Peyer's patch (tissue), 4 donors: ENCODE measurements at regions not wholly inside any gene's neighbourhood (a gene's known extent, or its start where the extent isn't known, plus 50 kb on each side); places are given as distances from the start of the nearest gene placed in this dataset.
"Not testable (repeated sequence)": the region's sequence is repeated elsewhere in the genome, so short reads cannot be mapped to it uniquely, and the experiment has no call there.

Experiments
- DNase-seq, 3 donors: peaks; one replicate each; pipeline ENCODE4 v3.0.0-alpha.2; 2017 to 2019
- H3K27ac ChIP-seq, 4 donors: fragments of 200-600 bp; sonication (generic); one replicate each; pipeline ENCODE4 v1.5.1; 2016 to 2019
- H3K27me3 ChIP-seq, 2 donors: fragments of 200-600 bp; sonication (generic); one replicate each; pipeline ENCODE4 v1.5.1; 2019
- H3K36me3 ChIP-seq, 3 donors: fragments of 200-600 bp; sonication (generic); one replicate each; pipeline ENCODE4 v1.5.1; 2016 to 2019
- H3K4me1 ChIP-seq, 4 donors: fragments of 200-600 bp; sonication (generic); one replicate each; pipeline ENCODE4 v1.5.1; 2016 to 2019
- H3K4me3 ChIP-seq, 4 donors: fragments of 200-600 bp; sonication (generic); 1 replicate in 3 of 4; 2 replicates in 1 of 4; pipeline ENCODE4 v1.5.1; 2016 to 2019; ENCODE audit warnings: mild to moderate bottlenecking in 1 of 4
- H3K9me3 ChIP-seq, 4 donors: fragments of 200-600 bp; sonication (generic); one replicate each; pipeline ENCODE4 v1.5.1; 2016 to 2019; ENCODE audit warnings: mild to moderate bottlenecking in 1 of 4
- POLR2A ChIP-seq, 2 donors: fragments of 450-650 bp; IDR thresholded peaks; one replicate each; pipeline ENCODE4 v1.5.1; 2017; ENCODE audit warnings: antibody characterized with exemption in 2 of 2, mild to moderate bottlenecking in 2 of 2, moderate library complexity in 2 of 2
- TF ChIP-seq, protein P1 (sequence below), 6 experiments: fragments of 450-650 bp in 4 of 6; fragments of 200-600 bp in 2 of 6; sonication (generic) in 1 of 6; IDR thresholded peaks; one replicate each; pipeline ENCODE4 v1.5.1; 2017 to 2019; ENCODE audit warnings: antibody characterized with exemption in 6 of 6, mild to moderate bottlenecking in 3 of 6, moderate library complexity in 1 of 6

DNA sequence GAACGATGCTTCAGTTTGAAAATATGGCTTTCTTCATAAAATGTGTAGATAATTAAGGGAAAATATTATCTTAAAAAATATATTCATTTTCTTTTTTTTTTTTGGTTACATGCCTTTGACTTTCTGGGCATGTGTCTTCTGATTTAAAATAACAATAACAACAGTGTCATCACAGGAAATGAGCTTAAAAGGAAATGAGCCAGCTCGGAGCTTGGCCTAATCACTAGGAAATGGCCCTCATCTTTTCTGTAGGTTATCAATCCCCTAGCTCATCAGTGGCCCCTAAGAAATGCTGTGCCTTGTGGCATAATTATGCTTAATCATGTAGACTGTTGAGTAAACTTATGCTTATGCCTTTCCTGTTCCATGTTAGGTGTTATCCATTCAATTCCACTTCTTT lies 141.8 kb upstream of the FHL2 start:
- H3K4me1 ChIP-seq, result no peaks in the 10 kb centered on the region
- TF ChIP-seq POLR2A (IDR thresholded peaks at IDR 0.05), result no peak
- TF ChIP-seq, protein P1, sequence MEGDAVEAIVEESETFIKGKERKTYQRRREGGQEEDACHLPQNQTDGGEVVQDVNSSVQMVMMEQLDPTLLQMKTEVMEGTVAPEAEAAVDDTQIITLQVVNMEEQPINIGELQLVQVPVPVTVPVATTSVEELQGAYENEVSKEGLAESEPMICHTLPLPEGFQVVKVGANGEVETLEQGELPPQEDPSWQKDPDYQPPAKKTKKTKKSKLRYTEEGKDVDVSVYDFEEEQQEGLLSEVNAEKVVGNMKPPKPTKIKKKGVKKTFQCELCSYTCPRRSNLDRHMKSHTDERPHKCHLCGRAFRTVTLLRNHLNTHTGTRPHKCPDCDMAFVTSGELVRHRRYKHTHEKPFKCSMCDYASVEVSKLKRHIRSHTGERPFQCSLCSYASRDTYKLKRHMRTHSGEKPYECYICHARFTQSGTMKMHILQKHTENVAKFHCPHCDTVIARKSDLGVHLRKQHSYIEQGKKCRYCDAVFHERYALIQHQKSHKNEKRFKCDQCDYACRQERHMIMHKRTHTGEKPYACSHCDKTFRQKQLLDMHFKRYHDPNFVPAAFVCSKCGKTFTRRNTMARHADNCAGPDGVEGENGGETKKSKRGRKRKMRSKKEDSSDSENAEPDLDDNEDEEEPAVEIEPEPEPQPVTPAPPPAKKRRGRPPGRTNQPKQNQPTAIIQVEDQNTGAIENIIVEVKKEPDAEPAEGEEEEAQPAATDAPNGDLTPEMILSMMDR (IDR thresholded peaks at IDR 0.05), result no peak
- no peaks in the 10 kb centered on the region for H3K27me3 ChIP-seq
- H3K36me3 ChIP-seq, result no peaks in the 10 kb centered on the region
- no peak for DNase-seq
- peaks cover 0 to 2% (median 0%) of the 10 kb centered on the region in 4 donors for H3K9me3 ChIP-seq
- no peak overlapping the region for H3K4me3 ChIP-seq
- no peak overlapping the region for H3K27ac ChIP-seq

DNA sequence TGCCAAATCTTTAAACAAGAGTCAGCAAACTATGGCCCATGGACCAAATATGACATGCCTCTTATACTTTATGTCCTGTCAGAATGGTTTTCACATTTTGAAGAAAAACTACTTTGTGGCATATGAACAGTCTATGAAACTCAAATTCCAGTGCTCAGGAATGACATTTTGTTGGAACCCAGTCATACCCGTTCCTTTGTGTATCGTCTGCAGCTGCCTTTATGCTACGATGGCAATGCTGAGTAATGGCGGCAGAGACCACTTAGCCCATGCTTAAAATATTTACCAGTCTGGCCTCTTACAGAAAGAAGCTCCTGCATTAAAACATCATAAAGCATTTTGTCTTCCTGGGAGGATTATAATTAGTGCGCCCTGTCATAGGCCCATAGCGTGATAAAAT lies 140.5 kb upstream of the FHL2 start:
- TF ChIP-seq POLR2A (IDR thresholded peaks at IDR 0.05), result no peak
- TF ChIP-seq, protein P1 (IDR thresholded peaks at IDR 0.05), result no peak

DNA sequence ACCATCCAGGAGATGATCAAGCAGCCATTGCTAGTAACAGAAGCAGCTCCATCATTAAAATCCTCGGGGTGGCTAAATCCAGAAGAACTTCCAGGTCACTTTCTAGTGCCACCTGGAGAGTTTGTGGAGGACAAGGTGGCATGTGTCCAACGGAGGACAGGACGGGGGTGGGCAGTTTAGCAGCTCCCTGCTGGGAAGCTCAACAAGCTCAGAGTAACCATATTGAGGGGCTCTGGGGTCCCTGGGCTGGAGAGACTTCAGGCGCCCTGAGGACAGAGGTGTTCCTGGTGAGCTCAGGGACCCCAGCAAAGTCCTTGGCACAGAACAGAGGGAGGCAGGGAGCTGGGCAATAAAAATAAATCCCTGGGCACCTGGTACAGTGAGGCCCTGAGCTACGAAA lies 140.0 kb upstream of the FHL2 start:
- TF ChIP-seq, protein P1 (IDR thresholded peaks at IDR 0.05), result no peak
- TF ChIP-seq POLR2A (IDR thresholded peaks at IDR 0.05), result no peak
- Histone ChIP-seq H3K27me3 (no peaks in the 10 kb centered on the region), H3K4me1 (no peaks in the 10 kb centered on the region), H3K4me3 (no peak overlapping the region), H3K27ac (no peak overlapping the region), H3K9me3 (peaks cover 0 to 3% (median 0%) of the 10 kb centered on the region in 4 donors), H3K36me3 (no peaks in the 10 kb centered on the region)
- no peak for DNase-seq

More for the DNA sequence above, 140.5 kb upstream of the FHL2 start:
- no peaks in the 10 kb centered on the region for H3K4me1 ChIP-seq
- no peak overlapping the region for H3K4me3 ChIP-seq
- DNase-seq, result no peak
- no peak overlapping the region for H3K27ac ChIP-seq
- H3K27me3 ChIP-seq, result no peaks in the 10 kb centered on the region
- H3K36me3 ChIP-seq, result no peaks in the 10 kb centered on the region
- peaks cover 0 to 3% (median 0%) of the 10 kb centered on the region in 4 donors for H3K9me3 ChIP-seq

DNA sequence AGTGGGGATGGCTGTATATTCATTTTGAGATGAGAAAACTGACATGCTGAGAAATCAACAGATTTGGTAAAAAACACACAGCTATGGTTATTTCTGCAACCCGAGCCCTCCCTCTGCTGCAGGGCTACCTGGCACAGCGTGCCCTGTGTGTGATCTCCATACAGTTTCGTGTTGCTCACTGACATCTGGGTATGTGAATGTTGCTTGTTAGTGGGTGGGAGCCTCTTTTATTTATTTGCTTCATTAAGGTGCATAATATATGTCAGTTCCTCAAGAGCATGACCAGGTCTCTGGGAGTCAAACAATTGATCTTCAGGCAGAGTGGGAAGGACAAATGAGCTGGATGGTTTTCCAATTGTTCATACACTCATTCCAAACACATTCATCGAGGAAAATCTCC lies 139.1 kb upstream of the FHL2 start:
- H3K27me3 ChIP-seq, result no peaks in the 10 kb centered on the region
- no peak for DNase-seq
- H3K27ac ChIP-seq, result no peak overlapping the region
- peaks cover 0 to 3% (median 0%) of the 10 kb centered on the region in 4 donors for H3K9me3 ChIP-seq
- no peak overlapping the region for H3K4me3 ChIP-seq
- H3K4me1 ChIP-seq, result no peaks in the 10 kb centered on the region
- H3K36me3 ChIP-seq, result no peaks in the 10 kb centered on the region
- no peak for TF ChIP-seq POLR2A (IDR thresholded peaks at IDR 0.05)
- TF ChIP-seq, protein P1 (IDR thresholded peaks at IDR 0.05), result no peak

DNA sequence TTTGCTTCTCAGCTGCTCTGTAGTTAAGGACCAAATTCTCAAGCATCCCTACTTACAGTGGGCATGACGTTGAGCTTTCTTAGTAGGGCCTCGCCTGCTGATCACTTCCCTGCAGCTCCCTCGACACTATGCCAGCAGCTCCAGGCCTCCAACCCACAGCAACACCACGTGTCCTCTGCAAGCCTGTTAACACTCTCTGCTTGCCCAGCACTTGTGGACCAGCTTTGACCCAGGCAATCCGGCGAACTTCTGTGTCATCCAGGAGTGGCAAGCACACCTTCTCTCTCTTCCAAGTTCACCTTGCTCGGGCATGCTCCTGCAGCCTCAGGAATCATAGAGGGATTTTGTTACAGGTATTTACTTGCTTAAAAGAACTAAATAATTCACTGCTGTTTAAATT lies 138.6 kb upstream of the FHL2 start:
- no peak for DNase-seq
- Histone ChIP-seq H3K36me3 (no peaks in the 10 kb centered on the region), H3K27me3 (no peaks in the 10 kb centered on the region), H3K9me3 (peaks cover 0 to 3% (median 0%) of the 10 kb centered on the region in 4 donors), H3K4me3 (no peak overlapping the region), H3K27ac (no peak overlapping the region), H3K4me1 (no peaks in the 10 kb centered on the region)
- no peak for TF ChIP-seq POLR2A (IDR thresholded peaks at IDR 0.05)
- TF ChIP-seq, protein P1 (IDR thresholded peaks at IDR 0.05), result no peak

DNA sequence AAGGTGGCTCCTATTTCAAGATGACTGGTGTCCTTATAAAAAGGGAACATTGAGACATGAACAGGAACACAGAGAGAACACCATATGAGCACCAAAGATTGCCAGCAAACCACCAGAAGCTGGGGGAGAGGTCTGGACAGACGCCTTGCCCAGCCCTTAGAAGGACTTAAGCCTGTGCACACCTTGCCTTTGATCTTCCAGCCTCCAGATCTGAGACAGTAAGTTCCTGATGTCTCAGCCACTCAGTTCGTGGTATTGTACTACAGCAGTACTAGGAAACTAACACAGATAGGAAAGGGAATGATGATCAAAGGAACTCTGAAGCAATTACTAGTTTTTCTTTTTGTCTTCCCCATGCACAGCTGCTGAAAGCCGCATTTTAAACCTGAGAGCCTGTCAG lies 137.3 kb upstream of the FHL2 start:
- H3K4me1 ChIP-seq, result no peaks in the 10 kb centered on the region
- H3K27ac ChIP-seq, result no peak overlapping the region
- DNase-seq, result no peak
- H3K9me3 ChIP-seq, result peaks cover 0 to 3% (median 0%) of the 10 kb centered on the region in 4 donors
- no peaks in the 10 kb centered on the region for H3K36me3 ChIP-seq
- no peak overlapping the region for H3K4me3 ChIP-seq
- no peaks in the 10 kb centered on the region for H3K27me3 ChIP-seq
- TF ChIP-seq POLR2A (IDR thresholded peaks at IDR 0.05), result no peak
- TF ChIP-seq, protein P1 (IDR thresholded peaks at IDR 0.05), result no peak

DNA sequence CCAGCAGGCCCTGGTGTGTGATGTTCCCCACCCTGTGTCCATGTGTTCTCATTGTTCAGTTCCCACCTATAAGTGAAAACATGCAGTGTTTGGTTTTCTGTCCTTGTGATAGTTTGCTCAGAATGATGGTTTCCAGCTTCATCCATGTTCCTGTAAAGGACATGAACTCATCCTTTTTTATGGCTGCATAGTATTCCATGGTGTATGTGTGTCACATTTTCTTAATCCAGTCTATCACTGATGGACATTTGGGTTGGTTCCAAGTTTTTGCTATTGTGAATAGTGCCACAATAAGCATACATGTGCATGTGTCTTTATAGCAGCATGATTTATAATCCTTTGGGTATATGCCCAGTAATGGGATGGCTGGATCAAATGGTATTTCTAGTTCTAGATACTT lies 130.4 kb upstream of the FHL2 start:
- DNase-seq, H3K4me1 ChIP-seq, H3K9me3 ChIP-seq: not testable (repeated sequence)

More for the DNA sequence above, 130.4 kb upstream of the FHL2 start:
- not testable (repeated sequence) for H3K36me3 ChIP-seq, H3K27me3 ChIP-seq, H3K27ac ChIP-seq, H3K4me3 ChIP-seq
